ENCODE measurements at regions not wholly inside any gene's neighbourhood (a gene's known extent, or its start where the extent isn't known, plus 50 kb on each side); places are given as distances from the start of the nearest gene placed in this dataset.
"Not testable (repeated sequence)": the region's sequence is repeated elsewhere in the genome, so short reads cannot be mapped to it uniquely, and the experiment has no call there.

- no peak for DNase-seq (ENCODE audit: low read depth in 2 of 2)
These were observed 1098.8 kb upstream of the CDH8 start for GRCh38 chr16:63135069-63135468.

- DNase-seq (ENCODE audit: low read depth in 2 of 2) = no peak
These were observed 1095.3 kb upstream of the CDH8 start for GRCh38 chr16:63131503-63131902.

GRCh38 chr16:63130942-63131341 lies 1094.7 kb upstream of the CDH8 start:
- no peak for DNase-seq (ENCODE audit: low read depth in 2 of 2)

DNA sequence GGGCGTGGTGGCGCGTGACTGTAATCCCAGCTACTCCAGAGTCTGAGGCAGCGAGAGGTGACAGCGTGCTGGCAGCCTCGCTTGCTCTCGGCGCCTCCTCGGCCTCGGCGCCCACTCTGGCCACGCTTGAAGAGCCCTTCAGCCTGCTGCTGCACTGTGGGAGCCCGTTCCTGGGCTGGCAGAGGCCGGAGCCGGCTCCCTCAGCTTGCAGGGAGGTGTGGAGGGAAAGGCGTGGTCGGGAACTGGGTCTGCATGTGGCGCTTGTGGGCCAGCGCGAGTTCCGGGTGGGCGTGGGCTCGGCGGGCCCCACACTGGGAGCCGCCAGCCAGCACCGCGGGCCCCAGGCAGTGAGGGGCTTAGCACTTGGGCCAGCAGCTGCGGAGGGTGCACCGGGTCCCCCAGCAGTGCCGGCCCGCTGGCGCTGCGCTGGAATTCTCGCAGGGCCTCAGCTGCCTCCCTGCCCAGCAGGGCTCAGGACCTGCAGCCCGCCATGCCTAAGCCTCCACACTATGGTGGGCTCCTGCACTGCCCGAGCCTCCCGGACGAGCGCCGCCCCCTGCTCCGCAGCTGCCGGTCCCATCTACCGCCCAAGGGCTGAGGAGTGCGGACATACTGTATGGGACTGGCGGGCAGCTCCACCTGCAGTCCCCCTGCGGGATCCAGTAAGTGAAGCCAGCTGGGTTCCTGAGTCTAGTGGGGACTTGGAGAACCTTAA lies 1093.3 kb upstream of the CDH8 start:
- no peak for DNase-seq (ENCODE audit: low read depth in 2 of 2)

- not testable (repeated sequence) for DNase-seq (ENCODE audit: low read depth in 2 of 2)
These were observed 1083.7 kb upstream of the CDH8 start for GRCh38 chr16:63119905-63120304.

- no peak for DNase-seq (ENCODE audit: low read depth in 2 of 2)
These were observed 1063.8 kb upstream of the CDH8 start for GRCh38 chr16:63100082-63100481.

DNA sequence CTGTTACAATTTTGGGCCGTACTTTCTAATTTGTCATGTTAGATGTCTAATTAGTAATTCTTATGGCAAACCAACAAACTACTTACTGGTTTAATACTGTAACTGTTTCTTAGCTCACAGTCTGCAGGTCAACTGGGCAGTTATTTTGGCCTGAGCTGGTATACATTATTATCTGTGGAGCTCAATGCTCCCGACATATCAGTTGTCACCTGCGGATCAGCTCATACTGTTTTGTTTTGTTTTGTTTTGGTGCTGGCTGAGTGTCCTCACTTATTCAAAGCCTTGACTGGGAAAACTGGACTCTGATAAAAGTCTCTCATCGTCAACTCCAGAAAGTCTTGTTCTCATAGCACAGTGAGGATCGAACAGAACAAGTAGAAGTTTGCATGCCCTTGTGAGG lies 1060.6 kb upstream of the CDH8 start:
- DNase-seq (ENCODE audit: low read depth in 2 of 2) = no peak

DNA sequence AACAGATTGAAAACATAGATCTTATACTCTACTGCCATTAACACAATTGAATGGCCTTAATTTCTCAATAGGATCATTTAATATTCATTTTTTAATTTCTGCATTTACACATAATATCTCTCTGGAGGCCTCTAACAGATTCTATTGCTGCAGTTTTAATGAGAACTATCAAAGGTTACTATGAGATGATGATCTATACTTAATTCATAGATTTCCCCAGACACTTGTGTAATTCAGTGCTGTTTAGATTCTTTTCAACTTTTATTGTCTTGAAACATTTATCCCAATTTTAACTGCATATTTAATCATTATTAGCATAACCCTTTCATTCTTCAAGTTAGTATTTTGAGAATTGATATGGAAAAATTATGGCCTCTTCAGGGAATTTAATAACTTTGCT lies 1056.5 kb upstream of the CDH8 start:
- DNase-seq (ENCODE audit: low read depth in 2 of 2) = no peak

DNA sequence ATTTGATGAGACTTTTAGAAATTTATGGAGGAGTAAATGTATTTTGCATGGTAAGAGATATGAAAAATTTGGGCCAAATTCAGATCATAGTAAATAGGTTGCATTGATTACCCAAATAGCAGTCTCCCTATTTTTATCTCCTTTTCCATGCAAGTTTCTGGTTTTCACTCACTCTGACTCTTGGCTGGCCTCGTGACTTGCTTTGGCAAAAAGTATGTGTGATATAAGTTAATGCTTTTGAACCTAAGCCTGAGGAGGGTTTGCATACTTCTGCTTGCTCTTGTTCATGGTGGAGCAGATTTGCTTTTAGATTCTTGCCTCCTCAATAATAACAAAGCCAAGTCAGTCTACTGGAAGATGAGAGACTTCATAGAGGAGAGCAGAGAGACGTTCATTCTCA lies 1045.9 kb upstream of the CDH8 start:
- DNase-seq (ENCODE audit: low read depth in 2 of 2) = no peak

GRCh38 chr16:63080746-63081145 lies 1044.5 kb upstream of the CDH8 start:
- DNase-seq (ENCODE audit: low read depth in 2 of 2) = no peak

DNA sequence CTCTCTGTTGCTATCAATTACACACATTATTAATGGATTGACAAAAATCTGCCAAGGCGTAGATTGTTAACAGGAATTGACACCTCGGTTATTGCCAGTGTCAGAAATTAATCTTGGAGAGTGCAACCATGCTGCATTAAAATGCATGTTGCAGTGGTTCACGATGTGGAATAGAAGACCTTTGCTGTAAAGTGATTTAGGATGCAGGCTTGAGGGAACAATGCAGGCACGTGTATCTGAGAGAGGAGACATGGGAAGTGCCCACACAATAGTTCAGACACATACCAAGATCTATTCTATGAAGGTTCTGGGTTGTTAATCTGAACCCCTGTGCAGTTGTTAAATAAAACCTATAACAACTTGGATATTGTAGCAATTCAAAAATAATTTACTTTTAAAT lies 1032.8 kb upstream of the CDH8 start:
- DNase-seq (ENCODE audit: low read depth in 2 of 2) = no peak

GRCh38 chr16:63067141-63067540 lies 1030.9 kb upstream of the CDH8 start:
- DNase-seq (ENCODE audit: low read depth in 2 of 2) = no peak

- DNase-seq (ENCODE audit: low read depth in 2 of 2) = no peak
These were observed 1030.3 kb upstream of the CDH8 start for GRCh38 chr16:63066552-63066951.

DNA sequence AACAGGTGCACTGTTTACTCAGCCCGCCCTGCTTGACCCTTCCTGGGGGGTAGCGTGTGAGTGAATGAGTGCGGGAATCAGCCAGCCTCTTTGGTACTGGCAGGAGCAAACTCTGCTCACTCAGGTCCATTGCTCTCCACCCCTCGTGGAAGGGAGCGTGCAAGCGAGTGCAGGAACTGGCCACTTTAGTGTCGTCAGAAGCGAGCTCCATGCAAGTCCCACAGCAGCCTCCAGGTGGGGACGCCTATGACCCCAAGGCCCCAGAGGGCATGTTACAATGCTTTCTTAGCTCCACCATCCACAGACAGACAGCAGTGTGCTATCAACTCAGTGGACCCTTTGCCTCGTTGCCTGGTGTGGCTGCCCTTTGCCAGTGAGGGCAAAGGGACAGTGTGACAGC lies 1025.1 kb upstream of the CDH8 start:
- no peak for DNase-seq (ENCODE audit: low read depth in 2 of 2)

DNA sequence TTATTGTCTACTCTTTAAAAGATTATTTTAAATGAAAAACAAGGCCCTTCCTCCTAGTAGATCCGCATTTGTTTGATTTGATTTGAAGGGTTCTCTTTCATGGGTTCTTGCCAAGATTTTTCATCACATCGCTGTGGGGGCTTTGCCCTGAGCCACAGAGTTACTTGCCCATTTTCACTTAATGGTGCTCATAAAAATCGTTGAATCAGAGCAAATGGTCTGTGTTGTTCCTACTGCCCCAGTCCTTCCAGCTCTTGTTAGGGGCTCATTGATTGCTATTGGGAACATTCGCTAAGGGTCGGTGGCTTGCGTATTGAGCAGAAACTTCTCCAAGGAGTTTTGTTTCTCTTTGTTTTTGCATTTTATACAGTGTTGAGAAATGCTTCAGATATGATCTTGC lies 1023.4 kb upstream of the CDH8 start:
- DNase-seq (ENCODE audit: low read depth in 2 of 2) = no peak

GRCh38 chr16:63057341-63057740 lies 1021.1 kb upstream of the CDH8 start:
- no peak for DNase-seq (ENCODE audit: low read depth in 2 of 2)

GRCh38 chr16:63050391-63050790 lies 1014.2 kb upstream of the CDH8 start:
- no peak for DNase-seq (ENCODE audit: low read depth in 2 of 2)

DNA sequence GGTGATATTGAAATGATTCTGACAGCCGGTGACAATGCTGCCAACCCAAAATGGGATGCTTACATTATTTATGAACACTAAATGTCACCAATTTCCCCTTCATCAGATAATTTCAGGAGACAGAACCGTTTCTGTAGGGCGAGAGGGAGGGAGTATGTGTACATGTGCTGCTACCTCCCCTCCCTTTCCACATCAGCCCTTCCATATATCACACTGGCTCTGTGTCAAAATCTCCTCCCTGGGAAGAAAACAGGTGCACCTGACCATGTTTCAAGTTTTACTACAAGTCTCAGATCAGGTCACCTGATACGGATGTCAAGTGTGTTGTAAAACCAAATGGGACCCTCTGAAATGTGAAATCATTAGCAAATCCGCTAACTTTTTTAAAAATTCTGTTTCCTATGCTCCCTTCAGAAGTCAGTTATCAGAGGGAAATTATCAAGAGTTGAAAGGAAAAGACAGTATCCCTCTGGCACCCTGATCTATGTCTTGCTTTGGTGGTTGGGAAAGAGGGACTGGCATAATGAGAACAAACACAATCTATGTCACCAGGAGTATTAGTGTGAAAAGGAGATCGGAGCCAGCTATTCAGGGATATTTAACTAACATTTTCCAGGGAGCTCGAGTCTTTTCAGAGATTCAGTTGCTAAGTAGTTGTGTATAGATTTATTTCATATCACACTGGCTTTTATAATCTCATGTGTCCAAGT lies 1002.3 kb upstream of the CDH8 start:
- DNase-seq (ENCODE audit: low read depth in 2 of 2) = no peak

DNA sequence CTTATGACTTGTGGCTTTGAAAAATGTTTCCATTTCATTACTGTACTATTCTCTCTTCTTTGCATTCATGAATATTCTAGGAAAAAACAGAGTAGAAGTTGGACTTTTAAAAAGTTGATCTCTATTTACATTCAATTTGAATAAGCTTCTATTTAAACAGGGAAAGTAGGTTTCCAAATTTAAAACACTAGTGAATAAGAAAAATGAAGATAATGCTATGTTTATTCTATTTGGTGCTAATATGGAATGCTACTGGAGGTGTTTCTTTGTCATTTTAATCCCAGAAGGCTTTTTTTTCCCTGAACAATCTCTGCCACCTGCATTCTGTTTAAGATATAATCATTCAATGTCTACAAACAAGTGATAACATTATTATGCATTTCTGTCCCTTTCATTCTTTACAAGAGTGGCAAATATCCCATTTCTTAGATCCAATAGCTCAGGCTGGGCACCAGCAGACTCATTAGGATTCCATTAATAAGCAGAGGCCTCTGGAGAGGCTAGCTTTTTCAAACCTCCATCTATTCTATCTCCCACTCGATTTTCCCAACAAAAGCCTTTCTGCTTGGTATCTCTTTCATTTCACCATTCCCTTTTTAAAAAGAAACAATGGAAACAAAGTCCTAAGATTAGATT lies 1001.6 kb upstream of the CDH8 start:
- DNase-seq (ENCODE audit: low read depth in 2 of 2) = no peak

- no peak for DNase-seq (ENCODE audit: low read depth in 2 of 2)
These were observed 982.5 kb upstream of the CDH8 start for GRCh38 chr16:63018581-63019223.

- no peak for DNase-seq (ENCODE audit: low read depth in 2 of 2)
These were observed 972.5 kb upstream of the CDH8 start for GRCh38 chr16:63008688-63009087.

GRCh38 chr16:63005356-63005755 lies 969.1 kb upstream of the CDH8 start:
- DNase-seq (ENCODE audit: low read depth in 2 of 2) = no peak

DNA sequence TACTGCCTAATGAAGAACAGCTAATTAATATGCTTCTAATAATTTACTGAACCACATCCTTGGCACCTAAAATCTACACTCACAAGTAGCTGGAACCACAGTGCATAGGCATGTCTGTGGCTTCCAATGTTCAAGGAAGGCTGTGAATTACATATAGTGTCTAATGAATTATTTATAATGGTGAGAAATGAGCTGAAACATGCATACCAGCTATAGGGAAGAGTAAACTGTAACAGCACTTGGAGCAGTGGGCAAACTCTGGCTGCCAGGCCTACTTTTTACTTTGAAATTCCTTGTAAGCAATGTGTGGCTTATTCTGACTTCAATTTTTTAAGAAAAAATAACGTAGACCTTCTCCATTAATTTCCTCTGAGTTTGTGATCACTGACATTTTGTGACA lies 953.2 kb upstream of the CDH8 start:
- DNase-seq (ENCODE audit: low read depth in 2 of 2) = no peak

All from fibroblast of skin of left quadriceps (primary cell).